ENCODE measurements at regions not wholly inside any gene's neighbourhood (a gene's known extent, or its start where the extent isn't known, plus 50 kb on each side); places are given as distances from the start of the nearest gene placed in this dataset.

DNA sequence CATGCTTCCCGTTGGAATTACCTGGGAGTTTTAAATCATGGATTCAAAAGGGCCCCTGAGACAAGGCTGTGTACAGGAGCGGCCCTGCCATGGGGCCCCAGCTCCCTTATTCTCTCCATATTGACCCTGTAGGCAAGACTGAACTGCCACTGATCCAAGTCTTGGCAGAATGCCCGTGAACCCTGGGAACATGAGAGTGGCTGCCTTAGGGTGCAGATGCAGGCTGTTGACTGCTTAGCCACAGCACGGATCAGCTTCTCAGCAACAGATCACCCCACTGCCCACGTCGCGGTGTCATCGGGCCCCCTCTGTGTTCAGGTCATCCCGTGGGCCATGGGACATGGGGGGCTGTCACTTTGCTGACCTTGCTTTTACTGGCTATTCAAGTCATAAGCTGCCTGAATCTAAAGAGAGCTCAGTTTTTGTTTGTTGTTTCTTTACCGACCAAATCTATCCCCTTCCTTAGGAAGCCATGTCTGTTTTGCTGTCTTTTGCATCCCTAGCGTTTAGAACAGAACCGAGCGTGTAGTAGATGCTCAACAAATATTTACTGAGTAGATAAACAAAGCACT is 83.4 kb downstream of the MATN1 start:
- Histone ChIP-seq H3K36me3 (no peaks in the 10 kb centered on the region), H3K9me3 (ENCODE audit: severe bottlenecking) (no peaks in the 10 kb centered on the region), H3K27ac (no peak overlapping the region), H3K27me3 (ENCODE audit: insufficient read depth, low read depth, severe bottlenecking) (no peaks in the 10 kb centered on the region), H3K4me3 (ENCODE audit: low read depth, low read length) (no peak overlapping the region)
- DNase-seq, result no peak
- TF ChIP-seq, protein P1, sequence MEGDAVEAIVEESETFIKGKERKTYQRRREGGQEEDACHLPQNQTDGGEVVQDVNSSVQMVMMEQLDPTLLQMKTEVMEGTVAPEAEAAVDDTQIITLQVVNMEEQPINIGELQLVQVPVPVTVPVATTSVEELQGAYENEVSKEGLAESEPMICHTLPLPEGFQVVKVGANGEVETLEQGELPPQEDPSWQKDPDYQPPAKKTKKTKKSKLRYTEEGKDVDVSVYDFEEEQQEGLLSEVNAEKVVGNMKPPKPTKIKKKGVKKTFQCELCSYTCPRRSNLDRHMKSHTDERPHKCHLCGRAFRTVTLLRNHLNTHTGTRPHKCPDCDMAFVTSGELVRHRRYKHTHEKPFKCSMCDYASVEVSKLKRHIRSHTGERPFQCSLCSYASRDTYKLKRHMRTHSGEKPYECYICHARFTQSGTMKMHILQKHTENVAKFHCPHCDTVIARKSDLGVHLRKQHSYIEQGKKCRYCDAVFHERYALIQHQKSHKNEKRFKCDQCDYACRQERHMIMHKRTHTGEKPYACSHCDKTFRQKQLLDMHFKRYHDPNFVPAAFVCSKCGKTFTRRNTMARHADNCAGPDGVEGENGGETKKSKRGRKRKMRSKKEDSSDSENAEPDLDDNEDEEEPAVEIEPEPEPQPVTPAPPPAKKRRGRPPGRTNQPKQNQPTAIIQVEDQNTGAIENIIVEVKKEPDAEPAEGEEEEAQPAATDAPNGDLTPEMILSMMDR (IDR thresholded peaks at IDR 0.05; ENCODE audit: low read depth, low read length), result no peak

DNA sequence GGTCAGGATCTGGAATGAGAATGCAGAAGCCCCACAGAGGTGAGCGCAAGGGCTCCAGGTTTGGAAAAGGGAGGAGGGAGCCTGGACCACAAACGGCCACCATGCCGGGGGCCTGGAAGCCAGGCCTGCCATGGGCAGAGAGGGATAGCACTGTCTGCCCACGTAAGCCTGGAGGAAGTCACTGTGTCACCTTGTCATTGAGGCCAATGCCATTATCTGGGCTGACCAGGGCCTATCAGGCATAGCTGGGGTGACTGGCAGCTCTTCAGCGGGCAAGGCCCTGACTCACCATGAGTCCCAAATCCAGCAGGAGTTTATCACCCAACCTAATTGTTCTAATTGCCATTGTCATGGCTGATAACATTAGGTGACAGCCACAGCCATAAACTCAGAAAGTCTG is 84.6 kb downstream of the MATN1 start:
- Histone ChIP-seq H3K27ac (no peak overlapping the region), H3K36me3 (no peaks in the 10 kb centered on the region), H3K4me3 (ENCODE audit: low read depth, low read length) (no peak overlapping the region), H3K9me3 (ENCODE audit: severe bottlenecking) (no peaks in the 10 kb centered on the region), H3K27me3 (ENCODE audit: insufficient read depth, low read depth, severe bottlenecking) (no peaks in the 10 kb centered on the region)
- TF ChIP-seq, protein P1 (IDR thresholded peaks at IDR 0.05; ENCODE audit: low read depth, low read length), result no peak
- no peak for DNase-seq

DNA sequence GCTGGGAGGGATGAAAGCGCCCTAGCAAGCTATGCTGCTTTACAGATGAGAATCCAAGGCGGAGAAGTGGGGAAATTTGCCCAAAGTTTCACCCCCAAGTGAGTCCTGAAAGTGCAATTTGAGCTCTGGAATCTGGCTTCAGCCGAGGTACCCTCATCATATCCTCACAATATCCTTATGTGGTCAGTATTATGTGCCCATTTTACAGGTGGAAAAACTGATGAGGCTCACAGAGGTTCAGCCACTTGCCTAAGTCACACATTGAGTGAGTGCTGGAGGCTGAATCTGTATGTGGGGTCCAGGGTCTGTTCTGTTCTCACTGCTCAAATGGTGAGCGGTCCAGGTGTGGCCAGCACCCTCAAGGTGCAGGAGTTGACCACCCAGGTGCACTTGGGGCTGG is 85.3 kb downstream of the MATN1 start:
- TF ChIP-seq, protein P1 (IDR thresholded peaks at IDR 0.05; ENCODE audit: low read depth, low read length), result no peak
- no peak for DNase-seq
- no peaks in the 10 kb centered on the region for H3K9me3 ChIP-seq (ENCODE audit: severe bottlenecking)
- no peak overlapping the region for H3K27ac ChIP-seq
- no peaks in the 10 kb centered on the region for H3K36me3 ChIP-seq
- no peaks in the 10 kb centered on the region for H3K27me3 ChIP-seq (ENCODE audit: insufficient read depth, low read depth, severe bottlenecking)
- no peak overlapping the region for H3K4me3 ChIP-seq (ENCODE audit: low read depth, low read length)

DNA sequence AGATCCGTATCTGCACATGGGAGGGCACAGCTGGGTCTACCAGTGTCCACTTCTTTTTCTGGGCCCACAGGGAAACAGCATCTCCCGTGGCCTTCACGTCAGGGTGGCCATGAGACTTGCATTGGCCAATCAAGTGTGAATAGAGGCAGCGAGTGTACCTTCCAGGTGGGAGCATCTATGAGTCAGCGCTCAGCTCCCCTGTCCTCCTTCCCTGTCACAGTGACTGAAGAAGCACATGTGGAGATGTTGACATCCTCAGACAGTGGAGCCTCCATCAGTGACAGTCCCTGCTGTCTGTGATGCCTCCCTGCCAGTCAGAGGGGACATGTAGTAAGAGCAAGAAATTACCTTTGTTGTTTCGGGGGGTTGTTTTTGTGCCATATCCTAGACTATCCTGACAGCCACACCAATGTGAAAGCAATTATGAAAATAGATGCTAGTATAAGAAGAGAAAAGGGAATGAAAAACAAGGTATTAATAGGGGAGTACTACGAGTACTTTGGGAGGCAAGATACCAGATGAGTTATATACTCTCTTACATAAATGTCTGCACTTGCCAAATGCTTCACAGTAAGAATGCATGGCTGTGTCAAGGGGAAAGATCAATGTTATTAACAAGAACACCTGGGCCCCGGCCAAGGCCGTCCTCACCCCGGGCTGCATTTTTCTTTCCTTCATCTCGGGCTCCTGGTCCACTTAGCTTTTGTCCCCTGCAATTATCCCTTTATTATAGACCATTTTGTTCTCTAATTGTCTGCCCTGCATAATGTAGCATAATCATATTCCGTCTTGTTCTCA is 86.0 kb downstream of the MATN1 start:
- H3K27ac ChIP-seq, result no peak overlapping the region
- H3K27me3 ChIP-seq (ENCODE audit: insufficient read depth, low read depth, severe bottlenecking), result no peaks in the 10 kb centered on the region
- DNase-seq, result no peak
- TF ChIP-seq, protein P1 (IDR thresholded peaks at IDR 0.05; ENCODE audit: low read depth, low read length), result no peak
- H3K4me3 ChIP-seq (ENCODE audit: low read depth, low read length), result no peak overlapping the region
- H3K9me3 ChIP-seq (ENCODE audit: severe bottlenecking), result no peaks in the 10 kb centered on the region
- H3K36me3 ChIP-seq, result no peaks in the 10 kb centered on the region

DNA sequence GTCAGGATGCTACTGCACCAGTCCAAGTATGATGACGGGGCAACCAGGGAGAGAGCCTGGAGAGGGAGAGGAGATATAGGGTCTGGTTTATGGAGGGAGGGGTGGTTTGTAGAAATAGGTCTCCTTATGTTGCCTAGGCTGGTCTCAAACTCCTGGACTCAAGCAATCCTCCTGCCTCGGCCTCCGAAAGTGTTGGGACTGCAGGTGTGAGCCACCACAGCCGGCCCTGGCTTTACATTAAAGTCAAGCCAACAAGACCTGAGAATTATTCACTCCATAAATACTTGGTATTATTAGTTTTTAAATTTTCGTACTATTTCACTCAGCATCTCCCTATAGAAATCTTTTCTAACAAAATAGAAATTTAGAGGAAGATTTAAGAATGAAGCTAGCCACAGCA is 86.8 kb downstream of the MATN1 start:
- TF ChIP-seq, protein P1 (IDR thresholded peaks at IDR 0.05; ENCODE audit: low read depth, low read length), result no peak
- H3K36me3 ChIP-seq, result no peaks in the 10 kb centered on the region
- H3K9me3 ChIP-seq (ENCODE audit: severe bottlenecking), result no peaks in the 10 kb centered on the region
- H3K4me3 ChIP-seq (ENCODE audit: low read depth, low read length), result no peak overlapping the region
- no peak for DNase-seq
- no peaks in the 10 kb centered on the region for H3K27me3 ChIP-seq (ENCODE audit: insufficient read depth, low read depth, severe bottlenecking)
- H3K27ac ChIP-seq, result no peak overlapping the region
